GM23248 (cell line): ENCODE measurements at regions not wholly inside any gene's neighbourhood (a gene's known extent, or its start where the extent isn't known, plus 50 kb on each side); places are given as distances from the start of the nearest gene placed in this dataset.

Experiments
- DNase-seq: peaks from one replicate; pipeline ENCODE4 v3.0.0-alpha.2; 2015
- H2AFZ ChIP-seq: fragments of 200-600 bp; sonication (generic); 2 replicates; pipeline ENCODE4 v1.6.1; 2016; ENCODE audit warnings: antibody characterized with exemption
- H3F3A ChIP-seq: fragments of 200-600 bp; sonication (generic); 2 replicates; pipeline ENCODE4 v1.6.1; 2016; ENCODE audit warnings: mild to moderate bottlenecking, antibody characterized with exemption, mixed run types; ENCODE audit not compliant: insufficient read depth
- H3K27ac ChIP-seq: fragments of 200-600 bp; sonication (generic); 2 replicates; pipeline ENCODE4 v1.5.1; 2016; ENCODE audit warnings: mild to moderate bottlenecking
- H3K27me3 ChIP-seq: fragments of 200-600 bp; sonication (generic); replicated peaks from 2 replicates; pipeline ENCODE4 v1.6.1; 2016; ENCODE audit warnings: mild to moderate bottlenecking; ENCODE audit not compliant: insufficient read depth
- H3K36me3 ChIP-seq: fragments of 200-600 bp; sonication (generic); 2 replicates; pipeline ENCODE4 v1.6.1; 2016; ENCODE audit warnings: low read depth, mild to moderate bottlenecking
- H3K4me1 ChIP-seq: fragments of 200-600 bp; sonication (generic); 2 replicates; pipeline ENCODE4 v1.6.1; 2016; ENCODE audit warnings: mild to moderate bottlenecking; ENCODE audit not compliant: insufficient read depth
- H3K4me2 ChIP-seq: fragments of 200-600 bp; sonication (generic); one replicate; pipeline ENCODE4 v1.6.1; 2016; ENCODE audit warnings: mild to moderate bottlenecking; ENCODE audit not compliant: unreplicated experiment
- H3K4me3 ChIP-seq: fragments of 200-600 bp; sonication (generic); 2 replicates; pipeline ENCODE4 v1.5.1; 2016; ENCODE audit warnings: mild to moderate bottlenecking
- H3K79me2 ChIP-seq: fragments of 200-600 bp; sonication (generic); 2 replicates; pipeline ENCODE4 v1.6.1; 2016; ENCODE audit warnings: mild to moderate bottlenecking; ENCODE audit not compliant: insufficient read depth
- H3K9ac ChIP-seq: fragments of 200-600 bp; sonication (generic); 2 replicates; pipeline ENCODE4 v1.6.1; 2016; ENCODE audit warnings: mild to moderate bottlenecking
- H3K9me2 ChIP-seq: fragments of 200-600 bp; sonication (generic); 2 replicates; pipeline ENCODE4 v1.6.1; 2016; ENCODE audit warnings: mixed run types, mild to moderate bottlenecking, moderate library complexity; ENCODE audit not compliant: insufficient read depth
- H3K9me3 ChIP-seq: fragments of 200-600 bp; sonication (generic); one replicate; pipeline ENCODE4 v1.6.1; 2017; ENCODE audit warnings: low read depth
- H4K20me1 ChIP-seq: fragments of 200-600 bp; sonication (generic); 2 replicates; pipeline ENCODE4 v1.6.0; 2016; ENCODE audit not compliant: insufficient read depth
- EZH2 ChIP-seq: fragments of 200-600 bp; sonication (generic); IDR thresholded peaks from 2 replicates; pipeline ENCODE4 v1.6.1; 2018; ENCODE audit warnings: antibody characterized with exemption, mild to moderate bottlenecking; ENCODE audit not compliant: insufficient read depth, poor library complexity, severe bottlenecking
- EZH2phosphoT487 ChIP-seq: fragments of 200-600 bp; sonication (generic); IDR thresholded peaks from 2 replicates; pipeline ENCODE4 v1.6.1; 2018; ENCODE audit warnings: antibody characterized with exemption, moderate library complexity, mild to moderate bottlenecking, low read depth; ENCODE audit not compliant: insufficient read depth
- WGBS, 2 experiments: methylation state at CpG; one replicate each; pipeline ENCODE4 v1.1.6; 2015 to 2017; ENCODE audit warnings: low lambda C conversion rate in 2 of 2, low coverage in 1 of 2; ENCODE audit errors: missing lambda C conversion rate in 2 of 2; 5-methylcytosine and 5-hydroxymethylcytosine counted together
- in situ Hi-C: fragments of 300-500 bp; cut with MboI; formaldehyde crosslinking; loops from 2 replicates; pipeline ENCODE4 v1.15.0; 2020

GRCh38 chr3:6262010-6262409 is 598.9 kb upstream of the GRM7 start:
- H3F3A ChIP-seq, result no peaks in the 10 kb centered on the region
- no peaks in the 10 kb centered on the region for H3K4me1 ChIP-seq
- no peaks in the 10 kb centered on the region for H3K79me2 ChIP-seq
- no peak for TF ChIP-seq EZH2phosphoT487
- no peak for TF ChIP-seq EZH2
- no peaks in the 10 kb centered on the region for H3K27me3 ChIP-seq
- no peak overlapping the region for H3K9ac ChIP-seq
- H3K9me2 ChIP-seq, result no peaks in the 10 kb centered on the region
- in situ Hi-C loops, result no loop called here
- DNase-seq, result no peak
- H4K20me1 ChIP-seq, result no peaks in the 10 kb centered on the region
- H3K36me3 ChIP-seq, result no peaks in the 10 kb centered on the region
- no peak overlapping the region for H2AFZ ChIP-seq
- H3K27ac ChIP-seq, result no peak overlapping the region
- WGBS, 2 experiments, result 2 to 3% methylated on average over 2 of the region's 2 CpGs
- no peak overlapping the region for H3K4me2 ChIP-seq
- no peak overlapping the region for H3K4me3 ChIP-seq
- H3K9me3 ChIP-seq, result no peaks in the 10 kb centered on the region

GRCh38 chr3:6264036-6264435 is 596.9 kb upstream of the GRM7 start:
- TF ChIP-seq EZH2, result no peak
- TF ChIP-seq EZH2phosphoT487, result no peak
- Histone ChIP-seq H3K27ac (no peak overlapping the region), H3K9me3 (no peaks in the 10 kb centered on the region), H2AFZ (no peak overlapping the region), H3K9ac (no peak overlapping the region), H3K9me2 (no peaks in the 10 kb centered on the region), H3K27me3 (no peaks in the 10 kb centered on the region), H3K4me1 (no peaks in the 10 kb centered on the region), H3K36me3 (no peaks in the 10 kb centered on the region), H3K4me3 (no peak overlapping the region), H4K20me1 (no peaks in the 10 kb centered on the region), H3K79me2 (no peaks in the 10 kb centered on the region), H3F3A (no peaks in the 10 kb centered on the region), H3K4me2 (no peak overlapping the region)
- no peak for DNase-seq
- in situ Hi-C loops, result no loop called here
- WGBS, 2 experiments, result 14 to 26% methylated on average over 1 of the region's 1 CpG

- H2AFZ ChIP-seq, result no peak overlapping the region
- no peaks in the 10 kb centered on the region for H4K20me1 ChIP-seq
- no peak for DNase-seq
- H3K79me2 ChIP-seq, result no peaks in the 10 kb centered on the region
- TF ChIP-seq EZH2phosphoT487 (no peak), EZH2 (no peak)
- no peaks in the 10 kb centered on the region for H3K9me2 ChIP-seq
- H3K4me3 ChIP-seq, result no peak overlapping the region
- H3K36me3 ChIP-seq, result no peaks in the 10 kb centered on the region
- 11% methylated on average over 1 of the region's 1 CpG for WGBS, 2 experiments
- no peaks in the 10 kb centered on the region for H3F3A ChIP-seq
- H3K27me3 ChIP-seq, result no peaks in the 10 kb centered on the region
- no peaks in the 10 kb centered on the region for H3K9me3 ChIP-seq
- no peak overlapping the region for H3K9ac ChIP-seq
- H3K4me2 ChIP-seq, result no peak overlapping the region
- in situ Hi-C loops, result no loop called here
- H3K4me1 ChIP-seq, result no peaks in the 10 kb centered on the region
- H3K27ac ChIP-seq, result no peak overlapping the region
Observed at GRCh38 chr3:6264906-6265305, 596.0 kb upstream of the GRM7 start.

GRCh38 chr3:6266135-6266534 is 594.8 kb upstream of the GRM7 start:
- 10 to 15% methylated on average over 5 of the region's 5 CpGs for WGBS, 2 experiments
- Histone ChIP-seq H4K20me1 (no peaks in the 10 kb centered on the region), H3K4me1 (no peaks in the 10 kb centered on the region), H3K79me2 (no peaks in the 10 kb centered on the region), H2AFZ (no peak overlapping the region), H3K36me3 (no peaks in the 10 kb centered on the region), H3K9me2 (no peaks in the 10 kb centered on the region), H3K9me3 (no peaks in the 10 kb centered on the region), H3K27me3 (no peaks in the 10 kb centered on the region), H3K27ac (no peak overlapping the region), H3K4me3 (no peak overlapping the region), H3K9ac (no peak overlapping the region), H3K4me2 (no peak overlapping the region), H3F3A (no peaks in the 10 kb centered on the region)
- in situ Hi-C loops, result no loop called here
- TF ChIP-seq EZH2 (no peak), EZH2phosphoT487 (no peak)
- DNase-seq, result no peak

- Histone ChIP-seq H3K4me3 (no peak overlapping the region), H3K9me2 (no peaks in the 10 kb centered on the region), H3K36me3 (no peaks in the 10 kb centered on the region), H4K20me1 (no peaks in the 10 kb centered on the region), H3K27me3 (no peaks in the 10 kb centered on the region), H3K27ac (no peak overlapping the region), H2AFZ (no peak overlapping the region), H3K79me2 (no peaks in the 10 kb centered on the region), H3F3A (no peaks in the 10 kb centered on the region), H3K4me1 (no peaks in the 10 kb centered on the region), H3K9me3 (no peaks in the 10 kb centered on the region), H3K4me2 (no peak overlapping the region), H3K9ac (no peak overlapping the region)
- TF ChIP-seq EZH2, result no peak
- 36 to 43% methylated on average over 3 of the region's 3 CpGs for WGBS, 2 experiments
- DNase-seq, result no peak
- in situ Hi-C loops, result no loop called here
Observed at GRCh38 chr3:6273878-6274277, 587.0 kb upstream of the GRM7 start.
